Activated naive CD4-positive, alpha-beta T cell treated with Interleukin-2 at 50 U/mL for 16 hours (primary cell): ENCODE measurements at regions not wholly inside any gene's neighbourhood (a gene's known extent, or its start where the extent isn't known, plus 50 kb on each side); places are given as distances from the start of the nearest gene placed in this dataset.

ENCODE experiments used
- DNase-seq: peaks from one replicate; pipeline ENCODE4 v3.0.0-alpha.2; 2020

DNA sequence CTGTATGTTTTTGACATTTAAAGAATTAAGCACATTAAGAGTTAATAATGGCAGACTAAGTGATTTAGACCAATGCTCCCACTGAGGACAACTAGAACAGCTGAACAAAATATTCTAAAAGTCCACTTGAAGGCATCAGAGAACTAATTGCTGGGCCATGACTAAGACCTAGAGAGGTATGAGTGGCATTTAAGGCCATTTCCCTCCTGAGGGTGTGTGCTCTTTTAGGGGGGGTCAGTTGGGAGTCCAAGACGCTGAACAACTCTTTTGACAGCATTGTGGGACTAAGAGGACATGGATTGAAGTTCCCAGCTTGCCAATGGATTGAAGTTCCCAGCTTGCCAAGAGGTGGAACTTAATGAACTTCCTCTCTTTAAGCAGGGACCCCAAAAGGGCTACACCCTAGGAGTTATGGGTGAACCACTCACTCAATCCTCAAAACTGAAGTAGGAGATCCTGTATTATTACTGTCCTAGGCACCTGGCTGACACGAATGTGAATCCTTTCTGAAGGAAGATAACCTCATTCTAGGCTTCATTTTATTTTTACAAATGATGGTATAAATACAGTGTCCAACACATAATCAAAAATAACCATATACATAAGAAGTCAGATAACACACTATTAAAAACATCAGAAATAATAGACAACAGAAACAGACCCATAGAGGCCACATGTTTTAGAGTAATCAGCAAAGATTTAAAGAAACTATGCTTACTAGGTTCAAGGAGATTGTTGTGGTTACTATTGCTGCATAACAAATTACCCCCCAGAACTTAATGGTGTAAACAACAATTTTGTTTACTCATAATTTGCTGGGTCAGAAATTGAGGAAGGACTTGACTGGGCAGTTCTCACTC is 175.1 kb downstream of the VEGFA start:
- no peak for DNase-seq

GRCh38 chr6:43943781-43944250 is 173.8 kb downstream of the VEGFA start:
- no peak for DNase-seq

DNA sequence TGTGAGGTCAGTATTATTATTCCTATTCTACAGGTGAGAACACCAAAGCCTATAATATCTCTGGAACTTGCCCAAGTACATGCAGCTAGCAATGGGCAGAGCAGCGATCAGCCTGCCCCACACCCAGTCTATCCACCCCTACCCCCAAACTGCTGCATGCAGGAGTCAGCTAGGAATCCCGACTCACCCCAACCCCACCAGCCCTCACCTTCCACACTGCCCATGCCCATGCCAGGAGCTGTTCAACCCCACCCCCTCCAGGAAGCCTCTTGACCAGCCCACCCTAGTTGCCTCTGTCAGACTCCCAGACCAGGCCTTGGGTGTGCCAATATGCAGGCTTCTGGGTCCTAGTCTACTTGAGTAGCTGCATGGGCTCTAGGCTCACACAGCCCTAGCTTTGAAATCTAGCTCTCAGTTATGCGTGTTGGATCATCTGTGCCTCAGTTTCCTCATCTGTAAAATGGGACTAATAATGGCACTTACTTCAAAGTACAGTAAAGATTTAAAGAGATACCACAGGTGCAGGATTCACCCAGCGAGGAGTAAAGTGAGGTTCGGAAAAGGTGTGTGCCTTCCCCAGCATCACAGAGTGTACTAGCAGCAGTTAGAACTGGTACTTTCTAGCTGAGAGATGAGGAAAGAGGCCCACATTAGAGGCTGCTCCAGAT is 173.2 kb downstream of the VEGFA start:
- DNase-seq = no peak

- DNase-seq = no peak
Observed at GRCh38 chr6:43942616-43943015, 172.6 kb downstream of the VEGFA start.

DNA sequence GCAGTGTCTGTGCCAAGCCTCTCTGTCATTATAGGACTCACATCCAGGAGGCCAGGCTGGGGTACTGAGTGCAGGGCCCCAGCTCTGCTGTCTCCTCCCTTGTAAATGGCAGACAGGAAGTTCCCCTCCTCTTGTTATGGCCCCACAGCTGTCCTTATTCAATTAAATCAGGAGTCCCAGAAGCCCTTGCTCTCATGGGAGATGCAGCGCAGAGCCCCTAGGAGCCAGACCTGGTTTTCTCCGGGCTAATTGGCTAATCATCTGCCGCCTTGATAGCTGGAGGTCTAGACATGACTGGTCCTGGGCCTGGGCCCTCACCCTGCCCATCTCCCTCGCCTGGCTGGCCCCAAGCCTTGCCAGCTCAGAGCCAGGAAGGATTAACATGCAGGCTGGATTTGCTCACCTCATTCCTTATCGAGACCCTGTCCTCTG is 172.0 kb downstream of the VEGFA start:
- no peak for DNase-seq

DNA sequence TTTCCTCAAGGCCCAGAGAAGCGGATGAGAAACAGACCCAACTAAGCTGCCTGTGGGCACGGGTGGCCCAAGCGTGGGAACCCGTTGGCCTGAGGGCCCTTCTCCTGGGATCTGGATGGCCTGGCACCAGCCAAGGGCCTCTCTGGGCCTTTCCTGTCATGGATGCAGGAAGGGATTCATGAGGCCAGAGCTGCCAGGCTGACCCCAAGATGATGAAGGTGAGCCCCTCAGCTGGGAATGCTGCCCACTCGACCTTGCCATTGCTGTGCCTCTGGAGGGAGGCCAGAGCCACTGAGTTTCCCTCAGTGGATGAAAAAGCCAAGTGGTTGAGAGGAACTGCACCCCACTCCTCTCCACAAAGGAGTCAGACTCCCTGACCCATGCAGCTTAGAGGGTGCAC is 171.2 kb downstream of the VEGFA start:
- DNase-seq = no peak

GRCh38 chr6:43940393-43941087 is 170.5 kb downstream of the VEGFA start:
- DNase-seq = no peak

GRCh38 chr6:43940071-43940392 is 170.0 kb downstream of the VEGFA start:
- DNase-seq = no peak

DNA sequence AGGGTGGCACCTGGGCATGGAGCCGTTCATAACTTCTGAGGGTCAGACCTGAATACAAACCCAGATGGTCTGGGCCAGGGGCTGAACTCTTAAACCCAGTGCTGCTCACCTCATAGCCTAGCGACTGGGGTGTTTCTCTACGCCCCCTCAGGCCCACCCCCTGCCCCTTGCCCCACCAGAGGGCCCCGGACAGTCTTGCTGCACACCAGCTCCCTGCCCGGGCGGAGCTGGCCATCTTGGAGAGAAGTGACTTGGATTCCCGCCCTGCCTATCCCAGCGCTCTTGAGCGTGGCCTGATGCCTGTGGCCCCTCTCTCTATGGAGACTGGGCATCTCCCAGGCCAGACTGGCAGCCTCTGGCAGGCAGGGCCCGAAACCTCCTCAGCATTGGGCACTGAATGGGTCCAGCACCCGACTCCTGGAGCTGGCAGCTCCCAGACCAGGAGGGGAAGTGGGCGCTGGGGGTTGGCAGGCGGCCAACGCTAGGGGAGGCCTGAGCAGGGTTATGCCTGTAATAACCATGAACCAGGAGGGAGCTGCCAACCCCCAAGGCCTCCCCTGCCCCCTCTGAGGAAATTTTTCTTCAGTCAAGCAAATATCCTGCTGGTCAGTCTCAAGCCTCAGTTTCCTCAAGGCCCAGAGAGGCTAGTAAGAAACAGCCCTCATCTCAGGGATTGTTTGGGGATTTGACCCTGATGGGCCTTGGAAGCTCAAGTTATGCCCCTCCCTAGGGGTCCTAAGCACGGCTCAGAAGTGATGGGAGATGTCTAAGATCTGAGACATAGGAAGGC is 169.5 kb downstream of the VEGFA start:
- no peak for DNase-seq

- no peak for DNase-seq
Observed at GRCh38 chr6:43938178-43939105, 168.4 kb downstream of the VEGFA start.

GRCh38 chr6:43937236-43938177 is 167.5 kb downstream of the VEGFA start:
- DNase-seq = no peak

GRCh38 chr6:43936476-43936875 is 166.5 kb downstream of the VEGFA start:
- DNase-seq = no peak

DNA sequence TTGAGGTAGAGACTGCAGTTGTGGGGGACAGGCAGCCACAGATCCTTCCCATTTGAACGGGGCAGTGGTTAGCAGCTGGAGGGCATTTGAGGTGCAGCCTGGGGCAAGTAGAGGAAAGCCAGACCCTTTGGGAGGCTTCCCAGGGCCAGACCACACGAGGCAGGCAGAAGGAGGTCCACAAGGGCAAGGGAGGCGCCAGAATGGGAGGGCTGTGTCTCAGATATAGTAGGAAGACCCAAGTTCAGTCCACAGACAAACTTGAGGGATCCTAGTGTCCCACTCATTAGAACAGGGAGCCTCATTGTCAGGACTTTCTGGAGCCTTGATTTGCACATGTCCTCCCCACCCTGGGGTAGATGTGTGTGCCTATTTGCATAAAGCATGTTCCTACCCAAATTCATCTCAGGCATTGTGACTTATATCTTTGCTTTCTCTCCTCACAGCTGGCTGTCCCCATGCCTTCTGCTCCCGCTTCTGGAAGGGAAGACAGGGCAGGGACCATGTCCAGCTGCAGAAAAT is 166.0 kb downstream of the VEGFA start:
- no peak for DNase-seq

- DNase-seq = no peak
Observed at GRCh38 chr6:43934803-43935602, 165.0 kb downstream of the VEGFA start.

DNA sequence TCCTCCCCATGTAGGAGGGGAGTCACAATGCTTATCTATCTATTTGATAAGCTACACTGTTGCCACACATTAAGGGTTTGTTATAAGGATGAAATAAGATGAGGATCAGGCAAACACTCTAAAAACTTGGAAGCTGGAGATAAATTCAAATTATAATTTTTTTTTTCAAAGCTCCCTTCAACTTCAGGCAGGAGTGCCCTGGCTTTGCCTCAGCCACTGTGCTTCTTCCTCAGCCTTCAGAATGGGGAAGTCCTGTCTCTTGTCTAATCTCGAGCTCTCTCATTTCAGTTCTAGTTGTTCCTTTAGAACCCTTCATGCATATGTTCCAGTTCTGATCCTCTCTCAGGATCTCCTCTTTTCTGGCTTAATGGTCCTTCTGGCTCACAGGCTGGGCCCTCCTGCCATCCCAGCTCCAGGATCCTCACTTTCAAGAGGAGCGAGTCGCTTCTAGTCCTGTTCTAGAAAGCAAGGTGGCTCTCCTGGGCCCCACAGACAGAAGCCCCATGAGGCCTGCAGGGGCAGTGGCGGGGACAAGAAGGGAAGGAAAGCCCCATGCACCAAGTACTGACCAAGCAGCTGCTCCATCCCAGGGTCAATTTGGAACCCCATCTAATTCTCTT is 164.3 kb downstream of the VEGFA start:
- DNase-seq = no peak

GRCh38 chr6:43933148-43933885 is 163.3 kb downstream of the VEGFA start:
- no peak for DNase-seq

DNA sequence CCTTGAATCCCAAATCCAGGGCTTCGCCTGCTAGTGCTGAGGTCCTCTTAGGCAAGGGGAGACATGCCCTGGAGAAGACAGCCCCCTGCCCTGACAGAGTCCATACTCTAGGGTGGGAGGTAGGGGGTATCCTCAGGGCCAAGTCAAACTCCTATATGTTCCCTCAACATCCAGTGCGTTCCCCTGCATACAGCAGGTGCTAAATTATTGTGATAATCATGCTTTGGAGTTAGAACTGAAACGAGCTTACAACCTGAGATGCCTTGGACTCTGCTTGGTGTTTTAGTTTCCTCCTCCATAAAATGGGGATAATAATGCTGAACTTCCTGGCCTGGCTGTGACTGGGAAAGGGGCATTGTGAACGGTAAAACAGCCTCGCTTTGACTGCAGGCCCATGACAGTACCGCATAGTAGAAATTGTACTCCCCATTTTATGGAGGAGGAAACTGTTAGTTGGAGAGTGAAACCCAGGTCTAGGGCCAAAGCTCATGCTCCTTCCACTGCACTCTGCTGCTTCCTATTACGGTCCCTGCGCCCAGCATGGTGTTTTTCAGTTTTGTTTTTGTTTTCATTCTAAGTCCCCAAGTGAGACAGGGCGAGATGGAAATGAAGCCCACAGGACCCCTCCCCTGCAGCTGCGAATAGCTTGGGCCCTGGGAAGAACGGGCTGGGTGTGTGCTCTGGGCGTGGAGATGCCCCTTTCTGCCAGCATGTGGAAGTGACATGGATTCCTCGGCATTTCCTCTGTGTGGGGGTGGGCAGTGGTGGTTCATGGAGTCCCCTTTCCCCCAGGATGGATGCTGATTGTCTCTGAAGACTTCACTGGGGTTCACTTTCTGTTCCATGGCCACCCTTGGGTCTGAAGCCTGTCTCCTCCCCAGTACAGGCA is 162.5 kb downstream of the VEGFA start:
- DNase-seq = no peak
